ENCODE measurements at regions not wholly inside any gene's neighbourhood (a gene's known extent, or its start where the extent isn't known, plus 50 kb on each side); places are given as distances from the start of the nearest gene placed in this dataset.

DNA sequence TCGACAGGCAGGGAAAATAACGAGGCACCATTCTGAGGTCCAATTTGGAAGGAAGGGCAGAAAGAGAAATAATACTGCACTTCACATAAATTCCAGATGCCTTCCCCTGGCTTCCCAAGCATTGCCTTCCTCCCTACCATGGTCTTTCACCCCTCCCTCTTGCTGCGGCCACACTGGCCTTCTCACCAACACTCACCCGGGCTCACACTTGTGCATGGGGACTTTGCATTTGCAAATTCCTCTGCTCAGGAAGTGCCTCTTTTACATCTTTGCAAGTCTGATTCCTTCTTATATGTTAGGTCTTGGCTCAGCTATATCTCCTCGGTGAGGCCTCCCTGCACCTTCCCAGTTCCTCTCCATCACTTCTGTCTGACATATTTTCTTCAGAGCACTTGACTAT is 199.4 kb downstream of the CHIC2 start:
- TF ChIP-seq, protein P1, sequence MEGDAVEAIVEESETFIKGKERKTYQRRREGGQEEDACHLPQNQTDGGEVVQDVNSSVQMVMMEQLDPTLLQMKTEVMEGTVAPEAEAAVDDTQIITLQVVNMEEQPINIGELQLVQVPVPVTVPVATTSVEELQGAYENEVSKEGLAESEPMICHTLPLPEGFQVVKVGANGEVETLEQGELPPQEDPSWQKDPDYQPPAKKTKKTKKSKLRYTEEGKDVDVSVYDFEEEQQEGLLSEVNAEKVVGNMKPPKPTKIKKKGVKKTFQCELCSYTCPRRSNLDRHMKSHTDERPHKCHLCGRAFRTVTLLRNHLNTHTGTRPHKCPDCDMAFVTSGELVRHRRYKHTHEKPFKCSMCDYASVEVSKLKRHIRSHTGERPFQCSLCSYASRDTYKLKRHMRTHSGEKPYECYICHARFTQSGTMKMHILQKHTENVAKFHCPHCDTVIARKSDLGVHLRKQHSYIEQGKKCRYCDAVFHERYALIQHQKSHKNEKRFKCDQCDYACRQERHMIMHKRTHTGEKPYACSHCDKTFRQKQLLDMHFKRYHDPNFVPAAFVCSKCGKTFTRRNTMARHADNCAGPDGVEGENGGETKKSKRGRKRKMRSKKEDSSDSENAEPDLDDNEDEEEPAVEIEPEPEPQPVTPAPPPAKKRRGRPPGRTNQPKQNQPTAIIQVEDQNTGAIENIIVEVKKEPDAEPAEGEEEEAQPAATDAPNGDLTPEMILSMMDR (tag by site-specific recombination; IDR thresholded peaks at IDR 0.05) = no peak
- TF ChIP-seq YY1 (tag by site-specific recombination; IDR thresholded peaks at IDR 0.05) = no peak
- no peak for TF ChIP-seq TCF7L2 (IDR thresholded peaks at IDR 0.05; ENCODE audit: borderline replicate concordance, low read depth, low read length)
- TF ChIP-seq ZNF324 (tag by site-specific recombination; IDR thresholded peaks at IDR 0.05) = no peak
- no peak for TF ChIP-seq ZNF223 (tag by site-specific recombination; IDR thresholded peaks at IDR 0.05)
- no peak for TF ChIP-seq ZBTB17 (tag by site-specific recombination; IDR thresholded peaks at IDR 0.05)
